Activated CD8-positive, alpha-beta T cell treated with anti-CD3 and anti-CD28 coated beads for 36 hours (primary cell): ENCODE measurements at regions not wholly inside any gene's neighbourhood (a gene's known extent, or its start where the extent isn't known, plus 50 kb on each side); places are given as distances from the start of the nearest gene placed in this dataset.

Experiments used
- ATAC-seq: fragments of 200-7000 bp; cut with Tn5 transposase; one replicate; pipeline ENCODE4 v1.10.0; 2021; ENCODE audit warnings: mild to moderate bottlenecking, moderate library complexity
- CTCF ChIA-PET: fragments of 350-600 bp; sonication (Branson Sonifier 250); formaldehyde crosslinking; loops from one replicate; lab custom pipeline; 2021; ENCODE audit warnings: antibody characterized with exemption; lab: Charles Lee
- POLR2A ChIA-PET: fragments of 350-600 bp; sonication (Branson Sonifier 250); formaldehyde crosslinking; loops from one replicate; lab custom pipeline; 2021; ENCODE audit warnings: antibody characterized with exemption; lab: Charles Lee
- DNase-seq: peaks from one replicate; pipeline ENCODE4 v3.0.0-alpha.2; 2020
- H3K27ac Mint-ChIP-seq: one replicate; pipeline ENCODE4 v1.8.0; 2021; ENCODE audit warnings: mild to moderate bottlenecking, mixed read lengths
- H3K27me3 Mint-ChIP-seq: one replicate; pipeline ENCODE4 v1.8.0; 2021; ENCODE audit warnings: mixed read lengths
- H3K36me3 Mint-ChIP-seq: one replicate; pipeline ENCODE4 v1.8.0; 2021; ENCODE audit warnings: low read depth, mixed read lengths
- H3K4me1 Mint-ChIP-seq: one replicate; pipeline ENCODE4 v1.8.0; 2021; ENCODE audit warnings: low read depth, mixed read lengths
- H3K4me3 Mint-ChIP-seq: one replicate; pipeline ENCODE4 v1.8.0; 2021; ENCODE audit warnings: mild to moderate bottlenecking, moderate library complexity, mixed read lengths
- H3K9me3 Mint-ChIP-seq: one replicate; pipeline ENCODE4 v1.8.0; 2021; ENCODE audit warnings: mixed read lengths
- intact Hi-C: fragments of 100-400 bp; cut with micrococcal nuclease; formaldehyde crosslinking; loops from one replicate; pipeline ENCODE4 v1.10.0; 2022
- TF ChIP-seq, protein P1 (sequence below): fragments of 200-600 bp; IDR thresholded peaks from one replicate; pipeline ENCODE4 v1.8.0; 2022; ENCODE audit warnings: antibody characterized with exemption, mild to moderate bottlenecking

DNA sequence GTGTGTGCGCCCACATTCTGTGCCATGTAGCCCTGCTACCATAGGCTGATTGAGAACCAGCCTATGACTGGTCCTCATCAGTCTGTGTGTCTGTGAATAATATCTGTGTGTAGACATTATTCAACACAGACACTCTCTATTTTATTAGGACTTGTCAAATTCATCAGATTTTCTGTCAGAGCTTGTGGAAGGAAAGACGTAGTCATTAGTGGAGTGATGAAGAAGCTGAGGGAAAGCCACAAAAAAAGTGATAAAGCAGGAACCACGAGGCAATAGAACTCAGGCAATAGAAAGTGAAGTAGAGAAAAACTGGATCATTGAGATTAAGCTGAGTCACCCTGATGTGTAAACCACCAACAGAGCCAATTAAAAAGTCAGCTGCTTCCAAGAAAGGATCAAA, 122.2 kb upstream of the MARCKS start:
- intact Hi-C loops, result no loop called here
- Mint-ChIP-seq H3K4me3 (no peak overlapping the region), H3K27ac (no peak overlapping the region), H3K36me3 (no peaks in the 10 kb centered on the region), H3K27me3 (peaks cover 15% of the 10 kb centered on the region), H3K4me1 (peaks cover 2% of the 10 kb centered on the region), H3K9me3 (no peaks in the 10 kb centered on the region)
- TF ChIP-seq, protein P1, sequence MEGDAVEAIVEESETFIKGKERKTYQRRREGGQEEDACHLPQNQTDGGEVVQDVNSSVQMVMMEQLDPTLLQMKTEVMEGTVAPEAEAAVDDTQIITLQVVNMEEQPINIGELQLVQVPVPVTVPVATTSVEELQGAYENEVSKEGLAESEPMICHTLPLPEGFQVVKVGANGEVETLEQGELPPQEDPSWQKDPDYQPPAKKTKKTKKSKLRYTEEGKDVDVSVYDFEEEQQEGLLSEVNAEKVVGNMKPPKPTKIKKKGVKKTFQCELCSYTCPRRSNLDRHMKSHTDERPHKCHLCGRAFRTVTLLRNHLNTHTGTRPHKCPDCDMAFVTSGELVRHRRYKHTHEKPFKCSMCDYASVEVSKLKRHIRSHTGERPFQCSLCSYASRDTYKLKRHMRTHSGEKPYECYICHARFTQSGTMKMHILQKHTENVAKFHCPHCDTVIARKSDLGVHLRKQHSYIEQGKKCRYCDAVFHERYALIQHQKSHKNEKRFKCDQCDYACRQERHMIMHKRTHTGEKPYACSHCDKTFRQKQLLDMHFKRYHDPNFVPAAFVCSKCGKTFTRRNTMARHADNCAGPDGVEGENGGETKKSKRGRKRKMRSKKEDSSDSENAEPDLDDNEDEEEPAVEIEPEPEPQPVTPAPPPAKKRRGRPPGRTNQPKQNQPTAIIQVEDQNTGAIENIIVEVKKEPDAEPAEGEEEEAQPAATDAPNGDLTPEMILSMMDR, result no peak
- CTCF ChIA-PET, result no interaction called here
- POLR2A ChIA-PET, result no interaction called here
- no peak for DNase-seq
- no peak for ATAC-seq

DNA sequence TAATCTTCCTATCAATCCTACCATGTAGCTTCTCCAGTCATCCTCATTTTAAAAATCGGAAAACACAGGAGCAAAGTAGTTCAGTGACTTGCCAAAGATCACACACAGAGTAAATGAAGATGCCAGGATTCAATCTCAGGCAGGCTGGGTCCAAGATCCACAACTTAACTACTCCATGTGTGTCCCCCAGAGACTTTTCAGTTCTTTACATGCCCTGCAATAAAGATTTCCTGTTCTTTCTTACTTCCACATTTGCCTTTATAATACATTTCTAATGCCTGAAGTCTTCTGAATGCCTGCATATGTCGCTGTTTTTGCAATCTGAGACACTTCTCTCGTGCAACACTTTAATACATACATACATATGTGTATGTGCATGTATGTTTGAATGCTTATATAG, 121.7 kb upstream of the MARCKS start:
- POLR2A ChIA-PET, result no interaction called here
- Mint-ChIP-seq H3K27ac (no peak overlapping the region), H3K27me3 (peaks cover 15% of the 10 kb centered on the region), H3K36me3 (no peaks in the 10 kb centered on the region), H3K4me3 (no peak overlapping the region), H3K9me3 (no peaks in the 10 kb centered on the region), H3K4me1 (peaks cover 2% of the 10 kb centered on the region)
- TF ChIP-seq, protein P1, result no peak
- intact Hi-C loops, result no loop called here
- CTCF ChIA-PET, result no interaction called here
- no peak for ATAC-seq
- no peak for DNase-seq

DNA sequence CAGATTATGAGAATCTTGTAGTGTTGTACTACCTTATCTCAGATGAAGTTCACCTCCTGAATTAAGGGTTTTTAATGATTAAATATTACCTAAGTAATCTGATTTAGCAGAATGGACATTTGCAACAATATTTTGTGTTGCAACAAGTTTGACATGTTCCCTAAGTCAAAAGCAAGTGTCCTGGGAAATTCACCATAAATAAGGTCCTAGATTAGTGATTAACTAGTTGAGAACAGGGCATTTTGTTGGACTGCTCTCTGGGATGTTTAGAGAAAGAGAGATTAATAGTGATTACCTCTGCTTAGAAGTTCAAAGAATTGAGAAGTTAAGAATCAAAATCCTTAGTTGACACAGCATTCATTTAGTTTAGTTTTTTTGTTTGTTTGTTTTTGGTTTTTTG, 120.2 kb upstream of the MARCKS start:
- CTCF ChIA-PET, result no interaction called here
- POLR2A ChIA-PET, result no interaction called here
- DNase-seq (no peak), ATAC-seq (no peak)
- no peak overlapping the region for H3K4me3 Mint-ChIP-seq
- no peaks in the 10 kb centered on the region for H3K36me3 Mint-ChIP-seq
- H3K27ac Mint-ChIP-seq, result no peak overlapping the region
- TF ChIP-seq, protein P1, result no peak
- intact Hi-C loops, result no loop called here
- peaks cover 15% of the 10 kb centered on the region for H3K27me3 Mint-ChIP-seq
- peaks cover 2% of the 10 kb centered on the region for H3K4me1 Mint-ChIP-seq
- H3K9me3 Mint-ChIP-seq, result no peaks in the 10 kb centered on the region

DNA sequence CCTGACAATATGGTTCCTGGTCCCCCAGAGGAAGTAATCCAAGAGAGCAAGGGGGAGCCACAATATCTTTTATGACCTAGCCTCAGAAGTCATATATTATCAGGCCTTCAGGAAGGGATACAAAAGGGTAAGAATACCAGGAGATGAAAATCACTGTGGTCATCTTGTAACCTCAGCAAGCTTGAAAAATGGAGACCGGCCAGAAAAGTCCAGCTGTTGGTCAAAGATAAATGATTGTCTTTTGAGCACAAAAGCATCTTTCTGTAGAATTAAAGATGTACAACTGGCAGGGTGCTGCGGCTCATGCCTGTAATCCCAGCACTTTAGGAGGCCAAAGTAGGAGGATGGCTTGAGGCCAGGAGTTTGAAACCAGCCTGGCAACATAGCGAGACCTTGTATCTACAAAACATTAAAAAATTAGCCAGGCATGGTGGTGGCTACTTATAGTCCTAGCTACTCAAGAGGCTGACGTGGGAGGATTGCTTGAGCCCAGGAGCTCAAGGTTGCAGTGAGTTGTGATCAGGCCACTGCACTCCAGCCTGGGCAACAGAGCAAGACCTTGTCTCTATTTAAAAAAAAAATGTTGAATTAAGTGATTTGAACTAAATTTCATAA, 118.0 kb upstream of the MARCKS start:
- Mint-ChIP-seq H3K27me3 (peaks cover 13% of the 10 kb centered on the region), H3K36me3 (no peaks in the 10 kb centered on the region), H3K4me3 (no peak overlapping the region), H3K4me1 (peaks cover 2% of the 10 kb centered on the region), H3K27ac (no peak overlapping the region), H3K9me3 (no peaks in the 10 kb centered on the region)
- ChIA-PET POLR2A (no interaction called here), CTCF (no interaction called here)
- no peak for ATAC-seq
- DNase-seq, result no peak
- intact Hi-C loops, result no loop called here
- TF ChIP-seq, protein P1, result no peak

DNA sequence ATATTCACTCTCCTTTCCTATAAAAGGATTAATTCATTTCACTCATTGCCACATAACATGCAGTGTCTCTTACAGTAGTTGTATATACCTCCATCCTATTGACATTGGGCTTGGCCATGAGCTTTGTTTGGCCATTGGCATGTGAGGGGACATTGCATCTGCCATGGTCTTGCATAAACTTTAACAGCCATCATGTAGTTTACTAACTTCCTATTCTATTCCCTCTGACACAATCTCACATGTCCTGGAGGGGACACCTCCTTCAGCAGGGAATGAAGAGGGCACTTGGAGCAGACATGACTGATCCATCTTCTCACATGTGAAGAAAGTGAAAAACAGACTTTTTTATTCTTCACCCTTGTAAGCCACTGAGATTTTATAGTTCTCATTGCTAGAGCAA, 115.5 kb upstream of the MARCKS start:
- intact Hi-C loops, result no loop called here
- no peak for DNase-seq

More for the DNA sequence above, 115.5 kb upstream of the MARCKS start:
- Mint-ChIP-seq H3K27ac (no peak overlapping the region), H3K9me3 (no peaks in the 10 kb centered on the region), H3K4me1 (no peaks in the 10 kb centered on the region), H3K27me3 (peaks cover 5% of the 10 kb centered on the region), H3K36me3 (no peaks in the 10 kb centered on the region), H3K4me3 (no peak overlapping the region)
- POLR2A ChIA-PET, result no interaction called here
- TF ChIP-seq, protein P1, result no peak
- no peak for ATAC-seq
- CTCF ChIA-PET, result no interaction called here
